ENCODE measurements at regions not wholly inside any gene's neighbourhood (a gene's known extent, or its start where the extent isn't known, plus 50 kb on each side); places are given as distances from the start of the nearest gene placed in this dataset.

GRCh38 chr6:14218519-14218800 lies 100.9 kb downstream of the CD83 start:
- no peaks in the 10 kb centered on the region for H4K20me1 ChIP-seq (ENCODE audit: insufficient read depth, low read length)
- H3K36me3 ChIP-seq (ENCODE audit: insufficient read depth, low read length) = no peaks in the 10 kb centered on the region
- no peak overlapping the region for H2AFZ ChIP-seq (ENCODE audit: low read length)
- no peaks in the 10 kb centered on the region for H3K79me2 ChIP-seq (ENCODE audit: insufficient read depth, low read length)
- no peak for DNase-seq (ENCODE audit: insufficient read length, low spot score, missing footprints)
- H3K9me3 ChIP-seq (ENCODE audit: low read depth, low read length) = no peaks in the 10 kb centered on the region
- H3K4me1 ChIP-seq (ENCODE audit: insufficient read depth, low read length) = no peaks in the 10 kb centered on the region
- no peak overlapping the region for H3K4me3 ChIP-seq (ENCODE audit: insufficient read depth, low read length)
- H3K27ac ChIP-seq (ENCODE audit: low read depth, low read length) = no peak overlapping the region
- no peaks in the 10 kb centered on the region for H3K27me3 ChIP-seq (ENCODE audit: insufficient read depth, low read length)
- TF ChIP-seq CTCF (IDR thresholded peaks at IDR 0.05; ENCODE audit: extremely low read depth, low read depth, low read length) = no peak
- H3K4me2 ChIP-seq (ENCODE audit: insufficient read depth, low read length) = no peak overlapping the region

GRCh38 chr6:14221564-14222279 lies 104.2 kb downstream of the CD83 start:
- Histone ChIP-seq H3K27me3 (ENCODE audit: insufficient read depth, low read length) (no peaks in the 10 kb centered on the region), H2AFZ (ENCODE audit: low read length) (no peak overlapping the region), H3K27ac (ENCODE audit: low read depth, low read length) (no peak overlapping the region), H3K9me3 (ENCODE audit: low read depth, low read length) (no peaks in the 10 kb centered on the region), H3K4me2 (ENCODE audit: insufficient read depth, low read length) (no peak overlapping the region), H3K4me3 (ENCODE audit: insufficient read depth, low read length) (no peak overlapping the region), H4K20me1 (ENCODE audit: insufficient read depth, low read length) (no peaks in the 10 kb centered on the region), H3K79me2 (ENCODE audit: insufficient read depth, low read length) (no peaks in the 10 kb centered on the region), H3K4me1 (ENCODE audit: insufficient read depth, low read length) (no peaks in the 10 kb centered on the region), H3K36me3 (ENCODE audit: insufficient read depth, low read length) (no peaks in the 10 kb centered on the region)
- no peak for TF ChIP-seq CTCF (IDR thresholded peaks at IDR 0.05; ENCODE audit: extremely low read depth, low read depth, low read length)
- no peak for DNase-seq (ENCODE audit: insufficient read length, low spot score, missing footprints)

- no peak for TF ChIP-seq CTCF (IDR thresholded peaks at IDR 0.05; ENCODE audit: extremely low read depth, low read depth, low read length)
- Histone ChIP-seq H3K4me3 (ENCODE audit: insufficient read depth, low read length) (no peak overlapping the region), H2AFZ (ENCODE audit: low read length) (no peak overlapping the region), H4K20me1 (ENCODE audit: insufficient read depth, low read length) (no peaks in the 10 kb centered on the region), H3K27me3 (ENCODE audit: insufficient read depth, low read length) (no peaks in the 10 kb centered on the region), H3K4me2 (ENCODE audit: insufficient read depth, low read length) (no peak overlapping the region), H3K79me2 (ENCODE audit: insufficient read depth, low read length) (no peaks in the 10 kb centered on the region), H3K4me1 (ENCODE audit: insufficient read depth, low read length) (no peaks in the 10 kb centered on the region), H3K9me3 (ENCODE audit: low read depth, low read length) (no peaks in the 10 kb centered on the region), H3K27ac (ENCODE audit: low read depth, low read length) (no peak overlapping the region), H3K36me3 (ENCODE audit: insufficient read depth, low read length) (no peaks in the 10 kb centered on the region)
- DNase-seq (ENCODE audit: insufficient read length, low spot score, missing footprints) = no peak
Observed at GRCh38 chr6:14222956-14223355, 105.4 kb downstream of the CD83 start.

- DNase-seq (ENCODE audit: insufficient read length, low spot score, missing footprints) = no peak
- H4K20me1 ChIP-seq (ENCODE audit: insufficient read depth, low read length) = no peaks in the 10 kb centered on the region
- H3K27ac ChIP-seq (ENCODE audit: low read depth, low read length) = no peak overlapping the region
- no peak overlapping the region for H3K4me3 ChIP-seq (ENCODE audit: insufficient read depth, low read length)
- H3K4me1 ChIP-seq (ENCODE audit: insufficient read depth, low read length) = no peaks in the 10 kb centered on the region
- no peaks in the 10 kb centered on the region for H3K27me3 ChIP-seq (ENCODE audit: insufficient read depth, low read length)
- no peaks in the 10 kb centered on the region for H3K36me3 ChIP-seq (ENCODE audit: insufficient read depth, low read length)
- no peak overlapping the region for H3K4me2 ChIP-seq (ENCODE audit: insufficient read depth, low read length)
- H3K79me2 ChIP-seq (ENCODE audit: insufficient read depth, low read length) = no peaks in the 10 kb centered on the region
- no peak for TF ChIP-seq CTCF (IDR thresholded peaks at IDR 0.05; ENCODE audit: extremely low read depth, low read depth, low read length)
- no peak overlapping the region for H2AFZ ChIP-seq (ENCODE audit: low read length)
- H3K9me3 ChIP-seq (ENCODE audit: low read depth, low read length) = no peaks in the 10 kb centered on the region
Observed at GRCh38 chr6:14224359-14225103, 107.0 kb downstream of the CD83 start.
